T-helper 1 cell treated with Interleukin-12 subunit alpha and Interleukin-12 subunit beta and Interleukin-4 antibody, amounts not matched to agents 30 ng/mL and 1 ng/mL, for 36 hours (primary cell): ENCODE measurements at regions not wholly inside any gene's neighbourhood (a gene's known extent, or its start where the extent isn't known, plus 50 kb on each side); places are given as distances from the start of the nearest gene placed in this dataset.
"Not testable (repeated sequence)": the region's sequence is repeated elsewhere in the genome, so short reads cannot be mapped to it uniquely, and the experiment has no call there.

Source experiments
- intact Hi-C: fragments of 100-400 bp; cut with micrococcal nuclease; formaldehyde crosslinking; loops from one replicate; pipeline ENCODE4 v1.15.1; 2024

- intact Hi-C loops = no loop called here
Observed at GRCh38 chr12:90618586-90618985, 336.4 kb downstream of the CCER1 start.

- intact Hi-C loops = no loop called here
Observed at GRCh38 chr12:90611891-90612290, 343.1 kb downstream of the CCER1 start.

DNA sequence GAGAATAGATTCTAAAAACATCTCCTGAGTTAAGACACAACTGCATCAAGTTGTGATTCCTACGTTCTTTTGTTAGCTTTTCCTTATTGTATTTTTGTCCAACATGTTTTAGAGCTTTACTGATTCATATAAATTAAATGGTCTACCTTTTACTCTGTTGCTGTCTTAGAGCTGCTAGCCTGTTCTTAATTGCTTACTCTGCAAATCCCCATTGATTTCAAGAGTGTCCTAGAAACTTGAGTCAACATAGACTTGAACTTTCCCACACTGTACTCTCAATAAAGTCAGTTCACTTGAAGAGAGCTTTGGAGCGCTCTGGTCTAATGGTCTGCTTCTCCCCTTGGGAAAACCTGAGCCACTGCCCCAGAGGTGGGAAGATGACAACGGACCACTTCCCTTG, 343.9 kb downstream of the CCER1 start:
- intact Hi-C loops = no loop called here

- intact Hi-C loops = no loop called here
Observed at GRCh38 chr12:90593596-90594295, 361.2 kb downstream of the CCER1 start.

GRCh38 chr12:90589956-90590355, 365.0 kb downstream of the CCER1 start:
- intact Hi-C loops = no loop called here

GRCh38 chr12:90585640-90586304, 369.2 kb downstream of the CCER1 start:
- intact Hi-C loops = no loop called here

DNA sequence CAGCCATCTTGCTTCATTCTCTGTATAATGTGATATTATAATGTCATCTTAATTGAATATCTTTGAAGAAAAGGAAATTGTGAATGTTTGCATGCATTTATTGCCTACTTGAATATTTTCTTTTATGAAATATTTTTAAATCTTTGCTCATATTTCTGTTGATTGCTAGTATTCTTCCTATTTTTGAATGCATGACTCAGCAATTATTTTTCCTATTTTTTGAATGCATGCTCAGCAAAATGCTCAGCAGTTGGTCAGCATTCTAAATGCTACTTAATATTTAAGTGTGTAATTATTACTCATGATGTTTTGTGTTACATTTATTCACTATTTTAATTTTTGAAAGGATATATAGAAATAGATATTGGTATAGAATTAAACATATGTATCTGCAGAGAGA, 378.3 kb downstream of the CCER1 start:
- intact Hi-C loops = no loop called here

DNA sequence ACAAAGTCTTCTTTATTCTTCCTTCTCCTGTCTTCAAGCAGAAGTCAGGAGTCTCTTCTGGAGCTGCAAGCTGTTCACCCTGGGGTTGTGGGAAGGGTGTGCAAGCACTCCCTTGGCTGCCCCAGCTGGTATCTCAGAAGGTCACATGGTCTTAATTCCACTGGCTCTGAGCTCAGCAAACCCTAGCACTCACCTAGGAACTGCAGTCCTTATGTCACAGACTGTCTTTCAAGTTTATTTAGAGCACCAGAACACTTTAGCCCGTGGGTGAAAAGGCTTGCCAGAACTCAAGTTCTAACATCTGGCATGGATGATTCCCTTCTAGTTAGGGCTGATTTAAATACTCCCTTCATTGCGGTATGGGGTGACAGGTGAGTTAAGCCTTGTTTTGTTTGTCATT, 379.0 kb downstream of the CCER1 start:
- intact Hi-C loops = no loop called here

- intact Hi-C loops = no loop called here
Observed at GRCh38 chr12:90574676-90575075, 380.3 kb downstream of the CCER1 start.

GRCh38 chr12:90572778-90573177, 382.2 kb downstream of the CCER1 start:
- intact Hi-C loops = no loop called here

DNA sequence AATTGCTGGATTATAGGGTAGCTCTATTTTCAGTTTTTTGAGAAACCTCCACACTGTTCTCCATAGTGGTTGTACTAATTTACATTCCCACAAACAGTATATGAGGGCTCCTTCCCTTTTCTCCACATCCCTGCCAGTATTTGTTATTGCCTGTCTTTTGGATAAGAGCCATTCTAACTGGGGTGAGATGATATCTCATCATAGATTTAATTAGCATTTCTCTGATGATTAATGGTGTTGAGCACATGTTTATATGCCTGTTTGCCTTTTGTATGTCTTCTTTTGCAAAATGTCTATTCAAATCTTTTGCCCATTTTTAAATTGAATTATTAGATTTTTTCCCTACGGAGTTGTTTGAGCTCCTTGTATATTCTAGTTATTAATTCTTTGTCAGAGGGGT, 385.3 kb downstream of the CCER1 start:
- intact Hi-C loops = no loop called here

GRCh38 chr12:90562671-90563070, 392.3 kb downstream of the CCER1 start:
- intact Hi-C loops = no loop called here

- intact Hi-C loops = no loop called here
Observed at GRCh38 chr12:90548595-90548994, 406.4 kb downstream of the CCER1 start.

- intact Hi-C loops = no loop called here
Observed at GRCh38 chr12:90546511-90546910, 408.5 kb downstream of the CCER1 start.

GRCh38 chr12:90543841-90544240, 411.1 kb downstream of the CCER1 start:
- intact Hi-C loops = no loop called here

DNA sequence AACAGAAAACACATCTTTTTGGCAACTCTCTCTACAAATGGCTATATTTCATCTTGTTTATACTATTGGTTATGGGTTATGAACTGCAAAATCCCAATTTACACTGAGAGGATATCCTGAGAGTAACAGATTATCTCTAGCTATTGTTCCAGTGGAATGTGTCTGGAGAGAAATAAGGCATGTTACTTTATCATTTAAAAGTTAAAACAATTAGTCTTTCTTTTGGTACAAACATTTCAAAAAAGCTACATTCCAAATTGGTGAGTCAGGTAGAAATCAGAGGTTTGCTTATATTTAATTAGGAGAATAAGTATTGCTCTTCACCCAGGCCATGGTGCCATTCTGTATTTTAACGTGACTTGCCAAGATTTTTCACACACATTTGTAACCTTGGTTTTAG, 411.6 kb downstream of the CCER1 start:
- intact Hi-C loops = no loop called here

GRCh38 chr12:90542852-90543251, 412.1 kb downstream of the CCER1 start:
- intact Hi-C loops = not testable (repeated sequence)

- intact Hi-C loops = not testable (repeated sequence)
Observed at GRCh38 chr12:90533828-90534227, 421.1 kb downstream of the CCER1 start.

DNA sequence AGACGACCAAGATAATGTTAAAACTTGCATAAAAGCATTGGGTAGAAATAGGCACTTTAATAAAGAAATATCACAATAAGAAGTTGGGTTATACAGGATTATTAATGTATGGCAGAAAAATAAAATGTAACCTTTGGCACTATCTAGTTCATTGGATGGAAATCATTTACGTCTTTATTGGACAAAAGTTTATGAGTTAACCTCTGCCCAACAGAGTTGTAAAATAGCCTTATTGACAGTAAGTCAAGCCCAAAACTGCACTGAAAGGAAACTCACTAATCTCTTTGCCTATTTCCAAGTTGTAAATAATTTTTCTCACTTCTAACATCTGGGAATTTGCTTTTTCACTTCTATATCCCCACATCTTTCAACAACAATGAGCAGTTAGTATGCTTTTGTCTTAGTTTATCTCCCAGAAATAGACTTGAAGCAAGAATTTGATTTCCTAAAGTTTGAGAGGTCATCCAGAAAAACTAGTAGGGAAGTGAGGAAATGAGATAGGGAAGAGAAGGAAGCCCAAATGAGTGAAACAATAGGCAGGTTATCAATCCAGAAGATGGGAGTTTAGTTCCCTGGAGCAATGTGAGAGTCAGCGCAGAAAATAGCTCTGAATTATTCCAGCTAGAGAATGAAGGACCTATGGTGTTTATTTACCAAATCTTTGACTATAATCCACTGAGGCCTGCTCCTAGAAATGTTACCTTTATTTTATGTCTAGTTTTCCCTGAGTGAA, 434.8 kb downstream of the CCER1 start:
- intact Hi-C loops = no loop called here

GRCh38 chr12:90519285-90519684, 435.7 kb downstream of the CCER1 start:
- intact Hi-C loops = no loop called here

- intact Hi-C loops = no loop called here
Observed at GRCh38 chr12:90515199-90516175, 439.5 kb downstream of the CCER1 start.
